ENCODE measurements at regions not wholly inside any gene's neighbourhood (a gene's known extent, or its start where the extent isn't known, plus 50 kb on each side); places are given as distances from the start of the nearest gene placed in this dataset.

- TF ChIP-seq ISL1 (CRISPR knock-in tag; IDR thresholded peaks at IDR 0.05) (no peak), RARB (CRISPR knock-in tag; IDR thresholded peaks at IDR 0.05) (no peak), CSDC2 (CRISPR knock-in tag; IDR thresholded peaks at IDR 0.05) (no peak), SNAI2 (CRISPR knock-in tag; IDR thresholded peaks at IDR 0.05) (no peak), CREB5 (CRISPR knock-in tag; IDR thresholded peaks at IDR 0.05; ENCODE audit: low read depth) (no peak), POU6F1 (CRISPR knock-in tag; IDR thresholded peaks at IDR 0.05; ENCODE audit: borderline replicate concordance, low read depth) (no peak), ZC3H10 (CRISPR knock-in tag; IDR thresholded peaks at IDR 0.05) (no peak), ZFP30 (CRISPR knock-in tag; IDR thresholded peaks at IDR 0.05) (no peak), ZFP3 (CRISPR knock-in tag; IDR thresholded peaks at IDR 0.05) (no peak)
- TF ChIP-seq, protein P1, sequence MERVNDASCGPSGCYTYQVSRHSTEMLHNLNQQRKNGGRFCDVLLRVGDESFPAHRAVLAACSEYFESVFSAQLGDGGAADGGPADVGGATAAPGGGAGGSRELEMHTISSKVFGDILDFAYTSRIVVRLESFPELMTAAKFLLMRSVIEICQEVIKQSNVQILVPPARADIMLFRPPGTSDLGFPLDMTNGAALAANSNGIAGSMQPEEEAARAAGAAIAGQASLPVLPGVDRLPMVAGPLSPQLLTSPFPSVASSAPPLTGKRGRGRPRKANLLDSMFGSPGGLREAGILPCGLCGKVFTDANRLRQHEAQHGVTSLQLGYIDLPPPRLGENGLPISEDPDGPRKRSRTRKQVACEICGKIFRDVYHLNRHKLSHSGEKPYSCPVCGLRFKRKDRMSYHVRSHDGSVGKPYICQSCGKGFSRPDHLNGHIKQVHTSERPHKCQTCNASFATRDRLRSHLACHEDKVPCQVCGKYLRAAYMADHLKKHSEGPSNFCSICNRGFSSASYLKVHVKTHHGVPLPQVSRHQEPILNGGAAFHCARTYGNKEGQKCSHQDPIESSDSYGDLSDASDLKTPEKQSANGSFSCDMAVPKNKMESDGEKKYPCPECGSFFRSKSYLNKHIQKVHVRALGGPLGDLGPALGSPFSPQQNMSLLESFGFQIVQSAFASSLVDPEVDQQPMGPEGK (CRISPR knock-in tag; IDR thresholded peaks at IDR 0.05; ENCODE audit: borderline replicate concordance) = no peak
Observed at GRCh38 chr14:29462772-29463171, 464.9 kb downstream of the PRKD1 start.
